ENCODE measurements at regions not wholly inside any gene's neighbourhood (a gene's known extent, or its start where the extent isn't known, plus 50 kb on each side); places are given as distances from the start of the nearest gene placed in this dataset.

- TF ChIP-seq TAF1 (IDR thresholded peaks at IDR 0.05; ENCODE audit: low read depth) (no peak), EGR1 (IDR thresholded peaks at IDR 0.05) (no peak), RAD21 (IDR thresholded peaks at IDR 0.05; ENCODE audit: low read depth) (no peak), REST (IDR thresholded peaks at IDR 0.05; ENCODE audit: low read depth) (no peak)
Observed at GRCh38 chr22:46087336-46087690, 63.0 kb upstream of the PPARA start.

- no peak for TF ChIP-seq ZBTB7A (IDR thresholded peaks at IDR 0.05; ENCODE audit: low read depth)
Observed at GRCh38 chr22:46087816-46088277, 62.5 kb upstream of the PPARA start.

- TF ChIP-seq REST (IDR thresholded peaks at IDR 0.05; ENCODE audit: low read depth) = no peak
- no peak for TF ChIP-seq FOXM1 (IDR thresholded peaks at IDR 0.05; ENCODE audit: borderline replicate concordance, low read depth)
- no peak for TF ChIP-seq MAX (IDR thresholded peaks at IDR 0.05)
- no peak for TF ChIP-seq CREB1 (IDR thresholded peaks at IDR 0.05; ENCODE audit: low read depth)
- no peak for TF ChIP-seq EGR1 (IDR thresholded peaks at IDR 0.05)
- no peak for TF ChIP-seq EP300 (IDR thresholded peaks at IDR 0.05; ENCODE audit: borderline replicate concordance)
- no peak for TF ChIP-seq YY1 (IDR thresholded peaks at IDR 0.05; ENCODE audit: low read depth)
- no peak for TF ChIP-seq TCF12 (IDR thresholded peaks at IDR 0.05; ENCODE audit: low read depth)
- no peak for TF ChIP-seq NFIC (IDR thresholded peaks at IDR 0.05)
- TF ChIP-seq ZBTB7A (IDR thresholded peaks at IDR 0.05; ENCODE audit: low read depth) = no peak; the same call in 1 of the 2 replicates
- no peak for TF ChIP-seq TAF1 (IDR thresholded peaks at IDR 0.05; ENCODE audit: low read depth)
- TF ChIP-seq RAD21 (IDR thresholded peaks at IDR 0.05; ENCODE audit: low read depth) = no peak
- no peak for TF ChIP-seq CEBPB (IDR thresholded peaks at IDR 0.05)
- TF ChIP-seq USF1 (IDR thresholded peaks at IDR 0.05) = no peak
- TF ChIP-seq TEAD4 (IDR thresholded peaks at IDR 0.05) = no peak
Observed at GRCh38 chr22:46088541-46089311, 61.6 kb upstream of the PPARA start.

DNA sequence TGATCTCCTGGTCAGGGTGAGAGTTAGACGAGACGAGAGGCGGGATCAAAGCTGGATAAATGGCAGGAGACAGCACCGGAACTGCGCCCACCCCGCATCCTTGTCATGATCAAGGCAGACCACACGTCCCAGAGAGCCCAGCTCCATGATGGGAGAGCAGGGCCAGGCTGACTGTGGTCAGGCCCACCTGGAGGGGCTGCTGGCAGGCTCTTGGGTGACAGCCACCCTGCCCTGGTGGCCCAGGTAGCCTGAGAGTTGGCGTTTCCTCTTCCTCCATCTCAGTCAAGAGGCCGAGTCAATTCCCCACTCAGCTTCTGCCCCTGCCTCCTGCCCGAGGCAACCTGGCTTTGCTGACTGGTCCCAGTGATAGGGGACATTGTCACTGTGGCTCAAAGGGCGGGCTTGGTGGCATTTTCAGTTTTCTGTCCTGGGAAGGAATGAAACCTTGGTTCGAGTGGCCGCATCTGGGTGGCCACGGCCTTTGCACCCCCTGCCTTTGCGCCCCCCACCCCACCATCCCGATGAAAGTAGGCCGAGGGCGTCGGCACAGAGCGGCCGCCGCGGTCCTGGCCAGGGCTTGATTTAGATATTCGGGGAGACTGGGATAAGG is 60.8 kb upstream of the PPARA start:
- no peak for TF ChIP-seq NFIC (IDR thresholded peaks at IDR 0.05)
- no peak for TF ChIP-seq REST (IDR thresholded peaks at IDR 0.05; ENCODE audit: low read depth)
- TF ChIP-seq CEBPB (IDR thresholded peaks at IDR 0.05) = no peak
- TF ChIP-seq ZBTB7A (IDR thresholded peaks at IDR 0.05; ENCODE audit: low read depth) = no peak
- no peak for TF ChIP-seq YY1 (IDR thresholded peaks at IDR 0.05; ENCODE audit: low read depth)
- TF ChIP-seq USF1 (IDR thresholded peaks at IDR 0.05) = no peak
- no peak for TF ChIP-seq FOXM1 (IDR thresholded peaks at IDR 0.05; ENCODE audit: borderline replicate concordance, low read depth)
- no peak for TF ChIP-seq MAX (IDR thresholded peaks at IDR 0.05)
- TF ChIP-seq TEAD4 (IDR thresholded peaks at IDR 0.05) = no peak
